ENCODE measurements at regions not wholly inside any gene's neighbourhood (a gene's known extent, or its start where the extent isn't known, plus 50 kb on each side); places are given as distances from the start of the nearest gene placed in this dataset.
A peak's percentile ranks its signal among the peaks of the same experiment; 100 is the strongest.

DNA sequence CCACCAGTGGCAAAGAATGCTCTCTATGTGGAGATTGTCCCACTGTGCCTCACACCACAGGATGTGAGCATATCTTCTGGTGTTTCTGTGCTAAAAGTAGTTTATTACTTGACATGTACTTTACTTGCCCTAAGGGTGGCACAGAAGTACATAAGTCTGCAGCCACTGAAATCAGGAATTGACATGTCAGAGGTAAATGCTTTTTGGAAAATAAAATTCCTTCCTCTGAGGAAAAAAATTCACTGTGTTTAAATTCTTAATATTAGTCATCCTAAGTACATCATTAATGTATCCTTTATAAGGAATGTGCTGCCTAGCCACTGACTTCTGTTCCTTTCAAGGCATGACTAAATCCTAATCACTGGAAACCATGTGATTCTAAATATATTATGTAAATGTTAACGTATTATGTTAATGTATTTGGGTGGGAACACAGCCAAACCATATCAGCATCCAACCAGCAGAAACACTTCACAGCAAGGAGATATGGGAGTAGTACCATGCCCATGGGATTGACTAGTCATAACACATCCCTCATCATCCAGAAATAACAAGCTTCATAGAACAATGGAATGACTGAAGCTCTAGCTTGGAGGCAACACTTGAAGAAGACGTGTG lies 239.7 kb upstream of the PPFIA2 start:
- H3K27me3 Mint-ChIP-seq (ENCODE audit: low read depth, unreplicated experiment) = no peaks in the 10 kb centered on the region

DNA sequence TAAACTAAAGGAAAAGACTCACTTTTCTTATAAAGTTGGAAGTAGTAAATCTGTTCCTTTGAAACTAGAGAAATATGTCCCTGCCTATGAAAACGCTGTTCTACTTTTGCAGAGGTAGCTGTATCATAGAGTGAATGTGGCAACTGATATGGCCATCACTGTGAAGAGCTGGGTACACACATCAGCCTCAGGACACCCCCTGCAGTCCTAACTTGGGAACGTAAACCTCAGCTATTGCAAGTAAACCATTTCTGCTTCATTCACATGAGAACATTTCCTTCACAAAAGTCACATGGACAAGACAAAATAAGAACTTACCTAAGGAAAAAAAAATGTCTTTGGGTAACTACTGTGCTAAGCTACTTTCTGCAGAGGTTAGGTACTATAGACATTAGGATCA lies 233.3 kb upstream of the PPFIA2 start:
- no peak overlapping the region for H2AFZ ChIP-seq (ENCODE audit: low read depth, low read length)
- Mint-ChIP-seq H3K27ac (ENCODE audit: unreplicated experiment) (no peak overlapping the region), H3K27me3 (ENCODE audit: low read depth, unreplicated experiment) (no peaks in the 10 kb centered on the region), H3K4me1 (ENCODE audit: low read depth, unreplicated experiment) (no peaks in the 10 kb centered on the region), H3K36me3 (ENCODE audit: low read depth, unreplicated experiment) (no peaks in the 10 kb centered on the region), H3K4me3 (ENCODE audit: unreplicated experiment) (no peak overlapping the region), H3K9me3 (ENCODE audit: unreplicated experiment) (no peaks in the 10 kb centered on the region)
- no peaks in the 10 kb centered on the region for H3K9me3 ChIP-seq (ENCODE audit: insufficient read depth, low read depth, low read length)
- no peak overlapping the region for H3K9ac ChIP-seq (ENCODE audit: low read length)
- DNase-seq (ENCODE audit: low read depth) (no peak), FAIRE-seq (no peak)
- no peaks in the 10 kb centered on the region for H3K79me2 ChIP-seq (ENCODE audit: insufficient read depth, low read length)
- H3K4me1 ChIP-seq (ENCODE audit: insufficient read depth, low read length) = no peaks in the 10 kb centered on the region
- no peak overlapping the region for H3K4me3 ChIP-seq (ENCODE audit: insufficient read depth, low read depth, low read length)
- H3K27me3 ChIP-seq (ENCODE audit: insufficient read depth, low read length) = no peaks in the 10 kb centered on the region
- H4K20me1 ChIP-seq (ENCODE audit: insufficient read depth, low read length) = no peaks in the 10 kb centered on the region
- TF ChIP-seq CTCF (IDR thresholded peaks at IDR 0.05; ENCODE audit: insufficient read depth, low read depth, low read length) (no peak), EZH2 (IDR thresholded peaks at IDR 0.05; ENCODE audit: insufficient read depth, low read length) (no peak)
- H3K36me3 ChIP-seq (ENCODE audit: insufficient read depth, low read length) = no peaks in the 10 kb centered on the region
- no peak overlapping the region for H3K27ac ChIP-seq (ENCODE audit: low read depth, low read length)
- H3K4me2 ChIP-seq (ENCODE audit: low read length) = no peak overlapping the region

More for the DNA sequence above, 239.7 kb upstream of the PPFIA2 start:
- Histone ChIP-seq H2AFZ (ENCODE audit: low read depth, low read length) (no peak overlapping the region), H3K4me1 (ENCODE audit: insufficient read depth, low read length) (peaks cover 10% of the 10 kb centered on the region), H3K79me2 (ENCODE audit: insufficient read depth, low read length) (no peaks in the 10 kb centered on the region), H3K4me2 (ENCODE audit: low read length) (peak overlapping the region; percentile 12), H3K4me3 (ENCODE audit: insufficient read depth, low read depth, low read length) (no peak overlapping the region), H4K20me1 (ENCODE audit: insufficient read depth, low read length) (no peaks in the 10 kb centered on the region), H3K27me3 (ENCODE audit: insufficient read depth, low read length) (no peaks in the 10 kb centered on the region), H3K9ac (ENCODE audit: low read length) (no peak overlapping the region), H3K9me3 (ENCODE audit: insufficient read depth, low read depth, low read length) (no peaks in the 10 kb centered on the region), H3K27ac (ENCODE audit: low read depth, low read length) (no peak overlapping the region), H3K36me3 (ENCODE audit: insufficient read depth, low read length) (no peaks in the 10 kb centered on the region)
- Mint-ChIP-seq H3K27ac (ENCODE audit: unreplicated experiment) (no peak overlapping the region), H3K4me3 (ENCODE audit: unreplicated experiment) (no peak overlapping the region), H3K36me3 (ENCODE audit: low read depth, unreplicated experiment) (no peaks in the 10 kb centered on the region), H3K9me3 (ENCODE audit: unreplicated experiment) (no peaks in the 10 kb centered on the region), H3K4me1 (ENCODE audit: low read depth, unreplicated experiment) (no peaks in the 10 kb centered on the region)
- no peak for TF ChIP-seq EZH2 (IDR thresholded peaks at IDR 0.05; ENCODE audit: insufficient read depth, low read length)
- TF ChIP-seq CTCF (IDR thresholded peaks at IDR 0.05; ENCODE audit: insufficient read depth, low read depth, low read length) = no peak
- no peak for FAIRE-seq
- peak; percentile 88 for DNase-seq (ENCODE audit: low read depth)

DNA sequence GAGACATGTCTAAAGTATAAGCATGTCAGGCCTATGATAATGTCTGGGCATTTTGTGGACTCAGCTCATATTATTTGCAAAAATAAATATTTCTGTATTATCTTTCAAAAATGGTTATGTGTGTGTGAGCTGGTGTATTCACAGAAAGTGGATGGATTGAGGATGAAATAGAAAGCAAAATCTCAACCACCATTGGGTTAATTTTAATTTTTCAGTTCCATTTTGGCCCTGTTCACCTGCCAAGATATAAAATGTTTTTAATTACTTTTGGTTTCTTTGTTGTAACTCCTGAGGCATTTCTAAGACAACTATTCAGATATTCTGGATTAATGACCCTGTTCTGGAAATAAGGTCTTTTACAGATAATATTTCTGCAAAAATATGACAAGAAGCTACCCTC lies 232.7 kb upstream of the PPFIA2 start:
- H3K4me3 ChIP-seq (ENCODE audit: insufficient read depth, low read depth, low read length) = no peak overlapping the region
- no peaks in the 10 kb centered on the region for H3K27me3 Mint-ChIP-seq (ENCODE audit: low read depth, unreplicated experiment)
- H3K4me1 ChIP-seq (ENCODE audit: insufficient read depth, low read length) = no peaks in the 10 kb centered on the region
- H3K27ac ChIP-seq (ENCODE audit: low read depth, low read length) = no peak overlapping the region
- H3K36me3 ChIP-seq (ENCODE audit: insufficient read depth, low read length) = no peaks in the 10 kb centered on the region
- no peak for TF ChIP-seq EZH2 (IDR thresholded peaks at IDR 0.05; ENCODE audit: insufficient read depth, low read length)
- no peak for TF ChIP-seq CTCF (IDR thresholded peaks at IDR 0.05; ENCODE audit: insufficient read depth, low read depth, low read length)
- H3K79me2 ChIP-seq (ENCODE audit: insufficient read depth, low read length) = no peaks in the 10 kb centered on the region
- no peak overlapping the region for H3K9ac ChIP-seq (ENCODE audit: low read length)
- no peaks in the 10 kb centered on the region for H3K36me3 Mint-ChIP-seq (ENCODE audit: low read depth, unreplicated experiment)
- no peaks in the 10 kb centered on the region for H3K27me3 ChIP-seq (ENCODE audit: insufficient read depth, low read length)
- DNase-seq (ENCODE audit: low read depth) (no peak), FAIRE-seq (no peak)
- no peak overlapping the region for H3K4me2 ChIP-seq (ENCODE audit: low read length)
- no peak overlapping the region for H2AFZ ChIP-seq (ENCODE audit: low read depth, low read length)
- H3K4me1 Mint-ChIP-seq (ENCODE audit: low read depth, unreplicated experiment) = no peaks in the 10 kb centered on the region
- H3K27ac Mint-ChIP-seq (ENCODE audit: unreplicated experiment) = no peak overlapping the region
- no peak overlapping the region for H3K4me3 Mint-ChIP-seq (ENCODE audit: unreplicated experiment)
- H3K9me3 Mint-ChIP-seq (ENCODE audit: unreplicated experiment) = no peaks in the 10 kb centered on the region
- H3K9me3 ChIP-seq (ENCODE audit: insufficient read depth, low read depth, low read length) = no peaks in the 10 kb centered on the region
- H4K20me1 ChIP-seq (ENCODE audit: insufficient read depth, low read length) = no peaks in the 10 kb centered on the region

All from astrocyte (in vitro differentiated cells and primary cell).